OCI-LY3 (cell line): ENCODE measurements at regions not wholly inside any gene's neighbourhood (a gene's known extent, or its start where the extent isn't known, plus 50 kb on each side); places are given as distances from the start of the nearest gene placed in this dataset.

Experiments used
- H2AFZ ChIP-seq: fragments of 200-600, 300-600 bp; shearing (Covaris generic); 2 replicates; pipeline ENCODE4 v1.6.0; 2014; ENCODE audit warnings: antibody characterized with exemption, low read depth, low read length
- H3K27ac ChIP-seq: fragments of 200-600, 300-600 bp; sonication (generic); 2 replicates; pipeline ENCODE4 v1.5.1; 2014; ENCODE audit warnings: mild to moderate bottlenecking, low read length, moderate library complexity, mixed read lengths
- H3K27me3 ChIP-seq: fragments of 200-600, 300-600 bp; sonication (generic); 2 replicates; pipeline ENCODE4 v1.6.1; 2014; ENCODE audit warnings: low read depth, low read length, mixed read lengths
- H3K36me3 ChIP-seq: fragments of 200-600, 300-600 bp; sonication (generic); replicated peaks from 2 replicates; pipeline ENCODE3; 2014; ENCODE audit warnings: low read depth, low read length, mixed read lengths
- H3K4me1 ChIP-seq: fragments of 300-600, 200-600 bp; sonication (generic); 2 replicates; pipeline ENCODE4 v1.6.1; 2014; ENCODE audit warnings: low read length, mixed read lengths
- H3K4me2 ChIP-seq: fragments of 200-600, 300-600 bp; sonication (generic); 2 replicates; pipeline ENCODE4 v1.6.1; 2014; ENCODE audit warnings: low read length, mixed read lengths
- H3K4me3 ChIP-seq: fragments of 300-600, 200-600 bp; sonication (generic); 2 replicates; pipeline ENCODE4 v1.5.1; 2014; ENCODE audit warnings: antibody characterized with exemption, mild to moderate bottlenecking, low read length, moderate library complexity
- H3K79me2 ChIP-seq: fragments of 300-600, 200-600 bp; shearing (Covaris generic); 2 replicates; pipeline ENCODE4 v1.6.1; 2014; ENCODE audit warnings: mild to moderate bottlenecking, low read length, mixed read lengths
- H3K9ac ChIP-seq: fragments of 300-600, 200-600 bp; shearing (Covaris generic); 2 replicates; pipeline ENCODE4 v1.6.0; 2014; ENCODE audit warnings: mild to moderate bottlenecking, low read length, moderate library complexity
- H3K9me3 ChIP-seq: fragments of 200-600, 300-600 bp; shearing (Covaris generic); 2 replicates; pipeline ENCODE4 v1.6.1; 2014; ENCODE audit warnings: low read length, mixed read lengths; ENCODE audit not compliant: insufficient read depth
- H4K20me1 ChIP-seq: fragments of 200-600, 300-600 bp; sonication (generic); 2 replicates; pipeline ENCODE4 v1.6.1; 2016; ENCODE audit warnings: low read length, mixed read lengths; ENCODE audit not compliant: insufficient read depth
- CTCF ChIP-seq: fragments of 200-600, 300-600 bp; sonication (generic); IDR thresholded peaks from 2 replicates; pipeline ENCODE4 v1.5.1; 2014; ENCODE audit warnings: antibody characterized with exemption, low read length, low read depth
- EZH2phosphoT487 ChIP-seq: fragments of 200-600 bp; shearing (Covaris generic); IDR thresholded peaks from 2 replicates; pipeline ENCODE4 v1.6.1; 2018; ENCODE audit warnings: antibody characterized with exemption, mixed run types, low read depth

- H3K79me2 ChIP-seq, result no peaks in the 10 kb centered on the region
- H3K27ac ChIP-seq, result no peak overlapping the region
- H2AFZ ChIP-seq, result no peak overlapping the region
- no peaks in the 10 kb centered on the region for H3K36me3 ChIP-seq
- H3K9me3 ChIP-seq, result no peaks in the 10 kb centered on the region
- H3K4me1 ChIP-seq, result no peaks in the 10 kb centered on the region
- H3K27me3 ChIP-seq, result peaks cover 21% of the 10 kb centered on the region
- no peak overlapping the region for H3K9ac ChIP-seq
- TF ChIP-seq CTCF (no peak), EZH2phosphoT487 (no peak)
- H3K4me2 ChIP-seq, result no peak overlapping the region
- H3K4me3 ChIP-seq, result no peak overlapping the region
- no peaks in the 10 kb centered on the region for H4K20me1 ChIP-seq
These were observed 196.4 kb upstream of the SLC24A5 start for GRCh38 chr15:47924381-47924780.

- Histone ChIP-seq H3K27me3 (peaks cover 27% of the 10 kb centered on the region; the same call in 1 of the 2 replicates), H3K36me3 (no peaks in the 10 kb centered on the region), H3K9ac (no peak overlapping the region), H3K4me3 (no peak overlapping the region), H4K20me1 (no peaks in the 10 kb centered on the region), H2AFZ (no peak overlapping the region), H3K4me2 (no peak overlapping the region), H3K9me3 (no peaks in the 10 kb centered on the region), H3K79me2 (no peaks in the 10 kb centered on the region), H3K27ac (no peak overlapping the region), H3K4me1 (no peaks in the 10 kb centered on the region)
- TF ChIP-seq CTCF (no peak), EZH2phosphoT487 (no peak)
These were observed 191.5 kb upstream of the SLC24A5 start for GRCh38 chr15:47929138-47929803.

- Histone ChIP-seq H3K4me1 (no peaks in the 10 kb centered on the region), H2AFZ (no peak overlapping the region), H3K4me2 (no peak overlapping the region), H3K27ac (no peak overlapping the region), H3K79me2 (no peaks in the 10 kb centered on the region), H3K9ac (no peak overlapping the region), H3K27me3 (peaks cover 37% of the 10 kb centered on the region), H3K36me3 (no peaks in the 10 kb centered on the region), H4K20me1 (no peaks in the 10 kb centered on the region), H3K9me3 (no peaks in the 10 kb centered on the region), H3K4me3 (no peak overlapping the region)
- TF ChIP-seq CTCF, result no peak
- TF ChIP-seq EZH2phosphoT487, result no peak
These were observed 188.5 kb upstream of the SLC24A5 start for GRCh38 chr15:47932261-47932660.

- Histone ChIP-seq H3K4me1 (no peaks in the 10 kb centered on the region), H4K20me1 (no peaks in the 10 kb centered on the region), H3K79me2 (no peaks in the 10 kb centered on the region), H3K4me2 (no peak overlapping the region), H2AFZ (no peak overlapping the region), H3K27ac (no peak overlapping the region), H3K36me3 (no peaks in the 10 kb centered on the region), H3K27me3 (peaks cover 37% of the 10 kb centered on the region), H3K9ac (no peak overlapping the region), H3K4me3 (no peak overlapping the region), H3K9me3 (no peaks in the 10 kb centered on the region)
- TF ChIP-seq CTCF (no peak), EZH2phosphoT487 (no peak)
These were observed 187.7 kb upstream of the SLC24A5 start for GRCh38 chr15:47932951-47933641.
